ENCODE measurements at regions not wholly inside any gene's neighbourhood (a gene's known extent, or its start where the extent isn't known, plus 50 kb on each side); places are given as distances from the start of the nearest gene placed in this dataset.
"Not testable (repeated sequence)": the region's sequence is repeated elsewhere in the genome, so short reads cannot be mapped to it uniquely, and the experiment has no call there.

DNA sequence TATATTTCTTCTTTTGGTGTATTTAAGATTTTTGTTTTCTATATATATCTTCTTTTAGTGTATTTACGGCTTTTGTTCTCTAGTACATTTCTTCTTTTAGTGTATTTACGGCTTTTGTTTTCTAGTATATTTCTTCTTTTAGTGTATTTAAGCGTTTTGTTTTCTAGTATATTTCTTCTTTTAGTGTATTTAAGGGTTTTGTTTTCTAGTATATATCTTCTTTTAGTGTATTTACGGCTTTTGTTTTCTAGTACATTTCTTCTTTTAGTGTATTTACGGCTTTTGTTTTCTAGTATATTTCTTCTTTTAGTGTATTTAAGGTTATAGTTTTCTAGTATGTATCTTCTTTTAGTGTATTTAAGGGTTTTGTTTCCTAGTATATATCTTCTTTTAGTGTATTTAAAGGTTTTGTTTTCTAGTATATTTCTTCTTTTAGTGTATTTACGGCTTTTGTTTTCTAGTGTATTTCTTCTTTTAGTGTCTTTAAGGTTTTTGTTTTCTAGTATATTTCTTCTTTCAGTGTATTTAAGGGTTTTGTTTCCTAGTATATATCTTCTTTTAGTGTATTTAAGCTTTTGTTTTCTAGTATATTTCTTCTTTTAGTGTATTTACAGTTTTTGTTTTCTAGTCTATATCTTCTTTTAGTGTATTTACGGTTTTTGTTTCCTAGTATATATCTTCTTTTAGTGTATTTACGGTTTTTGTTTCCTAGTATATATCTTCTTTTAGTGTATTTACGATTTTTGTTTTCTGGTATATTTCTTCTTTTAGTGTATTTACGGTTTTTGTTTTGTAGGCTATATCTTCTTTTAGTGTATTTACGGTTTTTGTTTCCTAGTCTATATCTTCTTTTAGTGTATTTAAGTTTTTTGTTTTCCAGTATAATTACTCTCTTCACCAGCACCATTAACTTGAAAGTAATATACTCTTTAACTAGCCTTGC lies 249.4 kb downstream of the SHOX start:
- DNase-seq = not testable (repeated sequence)

DNA sequence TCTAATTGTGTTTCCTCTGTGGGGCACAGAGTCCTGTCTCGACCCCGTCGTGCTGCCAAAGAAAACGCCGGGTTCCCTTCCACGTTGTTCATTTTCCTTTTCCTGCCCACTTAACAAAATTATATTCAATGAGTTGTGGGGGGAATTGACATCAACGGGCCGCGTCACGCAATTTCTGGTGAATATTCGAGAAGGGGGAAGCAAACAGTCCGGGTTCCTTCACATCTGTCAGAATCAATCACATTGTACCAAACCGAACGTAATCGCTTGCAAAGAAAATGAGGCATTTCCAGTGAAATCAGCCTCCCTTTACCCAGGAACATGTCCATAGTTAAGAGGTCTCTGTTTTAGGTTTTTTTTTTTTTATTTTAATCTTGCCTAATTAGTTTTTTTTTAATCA lies 243.5 kb downstream of the SHOX start:
- DNase-seq = no peak

DNA sequence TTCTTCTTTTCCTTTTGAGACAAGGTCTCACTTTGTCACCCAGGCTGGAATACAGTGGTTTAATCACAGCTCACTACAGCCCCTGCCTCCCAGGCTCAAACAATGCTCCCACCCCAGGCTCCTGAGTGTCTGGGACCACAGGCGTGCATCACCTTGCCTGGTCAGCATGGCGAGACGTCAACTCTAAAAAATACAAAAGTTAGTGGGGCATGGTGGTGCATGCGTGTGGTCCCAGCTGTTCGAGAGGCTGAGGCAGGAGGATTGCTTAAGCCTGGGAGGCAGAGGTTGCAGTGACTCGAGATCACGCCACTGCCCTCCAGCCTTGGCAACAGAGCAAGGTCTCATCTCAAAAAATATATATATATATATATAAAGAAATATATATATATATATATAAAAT lies 242.4 kb downstream of the SHOX start:
- DNase-seq = no peak

DNA sequence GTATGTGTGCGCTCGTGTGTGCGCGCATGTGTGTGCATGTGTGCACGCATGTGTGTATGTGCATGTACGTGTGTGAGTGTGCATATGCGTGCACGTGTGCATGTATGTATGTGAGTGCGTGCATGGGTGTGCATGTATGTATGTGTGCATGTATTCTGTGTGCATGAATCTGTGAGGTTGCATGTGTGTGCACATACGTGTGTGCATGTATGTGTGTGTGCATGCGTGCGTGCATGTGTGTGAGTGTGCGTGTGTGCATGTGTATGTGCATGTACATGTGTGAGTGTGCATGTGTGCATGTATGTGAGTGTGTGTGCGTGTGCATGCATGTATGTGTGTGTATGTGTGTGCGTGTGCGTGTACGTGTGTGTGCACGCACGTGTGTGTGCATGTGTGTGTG lies 241.5 kb downstream of the SHOX start:
- no peak for DNase-seq

DNA sequence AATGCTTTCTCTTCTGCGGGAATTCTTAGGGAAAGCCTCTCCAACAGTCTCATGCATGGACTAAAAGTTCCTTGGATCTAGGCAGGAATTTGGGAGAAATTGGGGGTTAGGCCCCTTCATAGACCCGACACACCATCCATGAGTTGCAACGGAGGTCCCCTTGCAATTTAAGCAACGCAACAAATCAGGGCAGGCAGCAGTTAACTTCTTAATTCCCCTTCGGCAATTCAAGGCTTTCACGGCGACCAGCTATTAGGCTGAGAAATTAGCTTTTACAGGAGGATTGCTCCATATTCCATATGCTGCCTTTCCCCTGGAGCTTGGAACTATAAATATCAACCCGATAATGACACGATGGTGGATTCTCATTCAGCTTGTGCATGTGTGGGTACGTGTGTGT lies 241.0 kb downstream of the SHOX start:
- DNase-seq = no peak

DNA sequence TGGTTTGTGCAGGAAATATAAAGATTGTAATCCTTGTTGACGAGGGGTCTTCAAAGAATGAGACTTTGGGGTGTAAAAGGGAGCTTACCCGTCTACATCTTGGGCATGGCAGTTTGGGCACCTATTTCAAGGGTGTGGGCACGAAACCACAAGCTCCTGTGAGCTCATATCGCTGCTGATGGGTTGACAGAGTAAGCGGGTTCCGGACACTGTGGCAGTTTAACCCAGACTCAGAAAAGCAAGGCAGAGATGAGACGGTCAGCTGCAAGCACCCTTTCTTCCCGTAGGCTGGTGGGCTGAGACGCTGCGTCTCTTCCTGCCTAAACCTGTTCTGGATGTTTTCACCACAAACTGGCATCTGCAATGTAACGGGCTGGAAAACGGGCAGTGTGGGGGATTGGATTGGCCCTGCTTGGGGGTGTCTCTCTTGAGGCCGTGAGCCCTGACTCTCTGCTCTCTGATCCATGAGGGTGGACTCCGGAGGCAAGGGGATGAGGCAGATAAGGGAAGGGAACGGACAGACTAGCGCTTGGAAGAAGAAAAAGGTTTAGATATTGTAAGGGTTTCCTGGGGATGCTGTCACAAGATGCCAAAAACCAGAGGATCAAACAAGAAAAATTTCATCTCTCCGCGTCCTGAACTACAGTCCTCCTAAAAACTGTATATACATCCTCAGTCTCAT lies 237.5 kb downstream of the SHOX start:
- no peak for DNase-seq

DNA sequence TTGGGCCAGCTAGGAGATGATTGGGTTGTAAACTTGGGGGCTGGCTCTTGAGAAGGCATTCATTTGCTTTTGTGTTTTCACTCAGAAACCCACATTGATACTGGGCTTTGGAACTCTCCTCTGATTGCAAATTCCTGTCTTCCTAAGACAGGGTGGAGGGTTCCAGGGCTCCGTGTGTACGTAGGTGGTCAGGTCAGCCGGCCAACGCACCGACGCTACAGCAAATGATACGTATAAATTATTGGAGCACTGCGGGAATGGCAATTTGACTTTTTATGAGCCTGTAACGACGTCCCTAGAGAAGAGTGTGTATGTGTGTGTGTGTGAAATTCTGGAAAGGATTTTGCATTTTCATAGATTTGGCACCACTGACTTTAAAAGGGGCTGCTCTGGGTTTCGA lies 236.9 kb downstream of the SHOX start:
- DNase-seq = no peak

DNA sequence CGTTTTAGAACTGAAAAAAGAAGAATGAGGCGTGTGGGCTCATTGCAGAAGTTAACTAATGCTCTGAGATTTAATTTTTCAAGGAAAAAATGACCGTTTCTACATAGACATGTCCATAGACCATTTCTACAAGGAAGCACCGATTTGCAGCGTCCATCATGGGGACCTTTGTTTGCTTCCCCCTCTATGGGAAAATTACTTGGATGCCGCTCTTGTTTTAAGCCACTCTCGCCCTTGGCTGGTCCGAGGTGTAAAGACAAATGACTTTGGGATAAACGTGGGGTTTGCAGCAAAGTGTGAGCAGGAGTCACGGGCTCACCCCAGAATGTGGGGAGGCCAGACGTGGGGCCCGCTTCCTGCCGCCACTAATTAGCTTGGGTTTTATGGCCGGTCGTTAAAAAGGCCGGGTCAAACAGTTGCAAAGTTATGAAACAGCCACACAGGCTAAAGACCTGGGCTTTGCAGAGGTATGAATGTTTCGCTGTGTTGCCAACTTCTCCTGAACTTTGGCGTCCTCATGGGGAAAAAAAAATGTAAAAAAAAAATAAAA lies 235.9 kb downstream of the SHOX start:
- no peak for DNase-seq

DNA sequence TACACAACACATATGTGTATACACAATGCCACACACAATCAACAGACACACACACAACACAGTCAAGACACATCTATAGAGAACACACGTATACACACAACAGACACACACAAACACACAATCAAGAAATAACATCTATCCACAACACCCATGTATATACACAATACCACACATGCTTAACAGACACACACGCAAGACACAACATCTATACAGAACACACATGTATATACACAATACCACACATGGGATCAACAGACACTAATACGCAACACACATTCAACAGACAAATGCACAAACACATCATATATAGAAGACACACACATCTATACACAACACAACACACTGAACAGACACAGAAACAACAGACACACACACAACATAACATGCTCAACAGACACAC lies 234.8 kb downstream of the SHOX start:
- DNase-seq = no peak

DNA sequence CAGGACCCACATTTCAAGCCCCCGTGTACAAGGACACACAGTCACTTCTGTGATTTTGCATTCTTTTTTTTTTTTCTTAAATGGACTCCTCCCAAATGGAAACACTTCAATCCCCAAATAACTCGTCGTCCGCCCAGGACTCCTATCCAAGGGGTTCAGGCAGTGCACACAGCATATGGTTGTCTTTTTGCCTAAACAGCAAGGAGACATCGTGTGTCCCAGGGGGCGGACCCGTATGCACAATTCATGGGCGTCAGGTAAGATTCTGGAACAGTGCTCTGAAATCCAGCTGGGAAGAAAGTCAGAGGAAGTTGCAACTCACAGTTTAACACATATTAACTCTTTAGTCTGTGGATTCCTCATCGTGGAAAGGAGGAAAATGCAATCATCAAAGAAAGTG lies 231.3 kb downstream of the SHOX start:
- no peak for DNase-seq

DNA sequence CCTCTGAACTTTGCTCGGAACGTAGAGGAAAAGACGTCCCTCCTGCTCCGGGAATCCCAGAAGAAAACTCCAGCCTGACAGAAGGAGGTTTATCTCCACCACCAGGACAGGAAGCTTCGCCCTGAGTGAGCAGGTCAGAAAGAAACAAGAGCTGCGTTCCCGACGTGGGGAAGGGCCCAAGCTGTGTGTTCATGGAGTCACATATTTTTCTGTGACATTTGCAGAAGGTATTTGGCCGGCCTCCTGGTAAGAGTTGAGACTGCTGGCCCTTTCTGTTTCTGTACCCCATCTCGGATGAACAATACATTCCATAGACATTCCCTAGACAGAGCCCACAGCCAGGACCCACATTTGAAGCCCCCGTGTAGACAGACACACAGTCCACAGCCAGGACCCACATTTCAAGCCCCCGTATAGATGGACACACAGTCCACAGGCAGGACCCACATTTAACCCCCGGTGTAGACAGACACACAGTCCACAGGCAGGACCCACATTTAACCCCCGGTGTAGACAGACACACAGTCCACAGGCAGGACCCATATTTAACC lies 230.8 kb downstream of the SHOX start:
- DNase-seq = no peak

DNA sequence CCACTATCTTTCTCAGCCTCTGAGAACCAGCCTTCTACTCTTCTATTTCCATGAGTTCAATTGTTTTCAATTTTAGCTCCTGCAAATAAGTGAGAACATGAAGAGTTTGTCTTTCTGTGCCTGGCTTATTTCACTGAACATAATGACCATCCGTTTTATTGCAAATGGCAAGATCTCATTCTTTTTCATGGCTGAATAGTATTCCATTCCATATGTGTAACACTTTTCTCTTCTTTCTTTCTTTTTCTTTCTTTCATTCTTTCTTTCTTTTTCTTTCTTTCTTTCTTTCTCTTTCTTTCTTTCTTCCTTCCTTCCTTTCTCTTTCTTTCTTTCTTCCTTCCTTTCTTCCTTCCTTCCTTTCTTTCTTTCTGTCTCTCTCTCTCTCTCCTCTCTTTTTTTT lies 228.7 kb downstream of the SHOX start:
- DNase-seq = no peak

DNA sequence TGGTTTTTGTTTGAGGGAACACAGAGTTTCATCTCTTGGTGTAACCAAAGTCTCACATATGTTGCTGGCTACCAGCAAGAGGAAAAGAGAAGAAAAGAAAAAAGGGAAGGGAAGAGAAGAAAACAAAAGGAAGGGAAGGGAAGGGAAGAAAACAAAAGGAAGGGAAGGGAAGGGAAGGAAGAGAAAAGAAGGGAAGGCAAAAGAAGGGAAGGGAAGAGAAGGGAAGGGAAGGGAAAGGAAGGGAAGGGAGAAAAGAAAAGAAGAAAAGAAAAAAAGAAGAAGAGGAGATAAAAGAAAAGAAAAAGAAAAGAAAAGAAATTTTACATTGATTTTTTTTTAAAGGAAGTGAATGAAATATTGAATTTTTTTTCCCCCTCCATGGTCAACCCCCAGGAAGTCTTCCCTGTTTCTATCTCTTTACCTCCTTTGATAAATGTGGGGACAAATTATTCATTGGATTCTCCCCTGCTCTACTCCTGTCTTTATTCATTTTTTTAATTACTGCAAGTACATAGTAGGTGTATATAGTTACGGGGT lies 228.0 kb downstream of the SHOX start:
- no peak for DNase-seq

DNA sequence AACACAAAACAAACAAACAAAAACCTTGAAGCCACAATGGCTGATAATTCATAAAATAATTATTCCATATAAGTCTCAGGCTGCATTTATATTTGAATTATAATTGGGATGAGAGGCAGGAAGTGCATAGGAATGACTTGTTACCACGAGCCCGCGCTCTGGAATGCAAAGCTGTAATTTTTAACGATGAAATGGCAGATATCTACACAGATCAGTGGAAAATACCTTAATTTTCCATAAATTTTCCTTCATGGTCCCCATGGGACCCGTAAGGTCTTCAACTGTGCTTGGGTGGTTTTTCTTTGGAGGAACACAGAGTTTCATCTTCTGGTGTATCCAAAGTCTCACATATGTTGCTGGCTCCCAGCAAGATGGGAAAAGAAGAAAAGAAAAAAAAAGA lies 226.8 kb downstream of the SHOX start:
- no peak for DNase-seq

DNA sequence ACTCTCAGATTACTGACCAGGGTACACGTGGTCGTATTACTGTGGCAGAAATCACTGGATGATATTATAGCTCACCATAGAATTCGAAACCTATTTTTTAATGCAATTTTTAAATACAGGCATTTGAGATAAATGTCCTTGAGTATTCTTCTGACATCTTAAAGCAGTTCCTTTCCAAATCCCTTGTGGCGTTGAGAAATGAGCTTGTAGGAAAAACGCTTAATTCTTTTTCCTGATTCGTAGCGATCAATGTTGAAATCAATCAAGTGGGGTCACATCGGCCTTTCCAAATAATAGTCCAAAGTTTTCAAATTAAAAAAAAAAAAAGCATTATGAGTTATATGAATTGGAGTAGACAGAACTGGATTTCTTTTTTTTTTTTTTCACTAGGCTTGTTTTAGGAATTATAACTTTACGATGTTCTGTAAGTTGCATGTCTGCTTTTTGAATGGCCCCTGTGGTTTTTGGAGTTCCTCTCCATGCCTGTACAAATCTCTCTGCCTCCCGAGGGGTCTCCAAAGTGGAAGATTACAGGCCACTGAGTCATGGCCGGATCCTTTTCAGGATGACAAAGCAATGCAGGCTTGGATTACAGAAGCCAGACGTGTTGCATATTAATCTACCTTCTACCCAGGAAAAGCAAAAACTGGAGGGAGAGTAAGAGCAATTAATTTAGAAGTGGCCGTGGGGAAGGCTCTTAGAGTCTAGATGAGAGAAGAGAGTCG lies 226.1 kb downstream of the SHOX start:
- DNase-seq = no peak

DNA sequence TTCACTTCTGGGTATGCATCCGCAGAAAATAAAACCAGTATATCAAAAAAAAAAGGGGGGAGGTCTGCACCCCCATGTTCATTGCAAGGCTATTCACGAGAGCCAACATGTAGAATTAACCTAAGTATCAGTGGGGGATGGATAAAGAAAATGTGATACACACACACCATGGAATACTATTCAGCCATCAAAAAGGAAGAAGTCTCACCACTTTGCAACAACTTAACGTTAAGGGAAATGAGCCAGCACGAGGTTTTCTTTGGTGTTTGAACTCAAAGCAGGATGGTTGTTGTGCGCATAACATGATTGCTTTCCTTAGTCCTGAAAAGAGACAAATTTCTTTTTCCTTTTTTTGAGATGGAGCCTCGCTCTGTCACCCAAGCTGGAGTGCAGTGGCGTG lies 222.7 kb downstream of the SHOX start:
- DNase-seq = no peak

DNA sequence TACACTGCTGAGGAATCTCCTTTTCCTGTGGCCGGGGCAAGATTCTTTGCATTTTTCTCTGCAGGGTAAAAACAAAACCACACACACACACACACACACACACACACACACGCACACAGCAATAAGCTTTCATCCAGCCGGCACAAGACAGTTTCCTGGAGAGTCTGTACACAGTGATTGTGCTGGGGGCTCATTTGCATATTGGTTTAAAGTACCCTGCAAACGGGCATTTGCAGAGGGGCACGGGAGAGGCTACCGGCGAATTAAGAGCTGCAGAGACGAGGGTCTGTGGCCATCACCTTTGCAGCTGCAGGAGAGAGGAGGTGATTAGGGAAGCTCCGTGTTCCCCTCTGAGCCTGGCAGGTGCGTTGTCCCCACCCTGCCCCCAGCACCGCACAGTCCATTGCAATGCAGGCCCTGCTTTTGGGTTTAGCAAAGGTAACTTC lies 219.9 kb downstream of the SHOX start:
- no peak for DNase-seq

DNA sequence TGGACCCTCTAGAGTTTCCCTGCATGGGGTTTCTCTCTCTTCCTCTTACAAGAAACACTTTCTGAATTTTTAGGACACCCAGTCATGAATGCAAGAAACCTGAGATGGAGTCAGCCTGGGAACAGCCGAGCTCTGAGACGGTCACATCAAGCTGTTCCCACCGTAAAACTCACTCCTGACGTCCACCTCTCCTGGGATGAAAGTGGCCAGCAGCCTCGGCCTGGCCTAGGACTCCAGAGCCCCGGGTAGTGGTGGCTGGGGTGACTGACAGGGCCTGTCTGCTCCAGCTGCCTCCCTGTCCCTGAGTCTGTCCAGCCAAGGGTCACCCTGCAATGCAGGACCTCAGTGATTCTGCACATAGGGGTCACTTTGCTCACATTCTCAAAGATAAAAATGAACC lies 217.8 kb downstream of the SHOX start:
- no peak for DNase-seq

DNA sequence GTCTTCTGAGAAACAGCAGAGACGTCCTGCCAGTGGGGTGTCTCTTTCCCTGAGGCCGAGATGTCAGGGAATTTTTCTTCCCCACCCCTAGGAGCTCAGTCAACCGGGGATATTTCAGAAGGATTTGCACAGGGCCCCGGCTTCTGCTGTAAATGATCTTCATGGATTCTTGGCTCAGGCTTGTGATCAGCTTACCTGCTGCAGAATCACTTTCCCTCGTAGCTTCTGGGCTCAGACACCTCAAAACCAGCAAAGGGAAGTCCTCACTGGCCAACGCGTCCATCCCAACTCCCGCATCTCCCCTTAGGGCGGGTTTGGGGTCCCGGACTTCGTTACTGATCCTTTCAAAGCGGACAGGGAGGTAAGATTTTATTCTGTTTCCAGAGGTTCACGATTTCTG lies 212.7 kb downstream of the SHOX start:
- no peak for DNase-seq

DNA sequence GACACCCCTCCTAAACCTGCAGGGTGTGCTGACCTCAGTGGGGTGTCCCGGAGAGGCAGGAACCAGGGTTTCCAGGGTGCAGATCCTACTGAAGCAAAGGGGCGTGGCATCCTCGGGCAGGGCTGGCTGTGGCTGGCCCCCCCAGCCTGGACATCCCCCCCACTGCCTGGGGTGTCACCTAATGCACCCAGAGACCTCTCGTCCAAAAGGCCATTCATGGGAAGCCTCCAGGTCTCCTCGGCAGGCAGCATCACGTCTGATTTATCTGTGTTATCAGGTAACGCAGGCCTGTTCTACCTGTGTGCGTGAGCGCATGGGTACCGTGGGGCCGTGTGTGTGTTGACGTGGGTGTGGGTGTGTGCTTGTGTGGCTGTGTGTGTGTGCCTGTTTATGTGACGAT lies 210.0 kb downstream of the SHOX start:
- DNase-seq = no peak

DNA sequence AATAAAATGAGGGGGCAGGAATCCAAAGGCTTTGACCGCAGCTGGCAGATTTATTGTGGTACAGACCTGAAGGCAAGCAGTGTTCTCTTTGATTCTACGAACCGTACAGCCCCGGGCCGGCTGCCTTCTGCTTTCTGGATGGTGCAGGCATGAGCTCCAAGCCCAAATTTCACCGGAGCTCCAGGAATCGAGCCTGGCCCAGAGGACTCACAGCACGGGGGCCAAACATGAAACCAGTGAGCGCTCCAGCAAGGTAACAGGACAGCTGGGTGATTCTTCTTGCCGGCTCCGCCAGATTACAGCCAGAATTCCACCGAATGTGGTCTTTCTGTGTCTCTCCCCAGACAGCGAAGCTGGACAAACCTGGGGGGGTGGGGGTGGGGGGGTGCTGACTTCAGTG lies 208.1 kb downstream of the SHOX start:
- not testable (repeated sequence) for DNase-seq

DNA sequence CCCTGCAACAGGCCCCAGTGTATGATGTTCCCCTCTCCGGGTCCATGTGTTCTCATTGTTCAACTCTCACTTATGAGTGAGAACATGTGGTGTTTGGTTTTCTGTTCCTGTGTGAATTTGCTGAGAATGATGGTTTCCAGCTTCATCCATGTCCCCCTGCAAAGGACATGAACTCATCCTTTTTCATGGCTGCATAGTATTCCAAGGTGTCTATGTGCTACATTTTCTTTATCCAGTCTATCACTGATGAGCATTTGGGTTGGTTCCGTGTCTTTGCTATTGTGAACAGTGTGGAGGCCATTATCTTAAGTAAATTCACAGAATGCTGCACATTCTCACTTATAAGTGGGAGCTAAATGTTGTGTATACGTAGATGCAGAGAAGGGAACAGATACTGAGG lies 205.3 kb downstream of the SHOX start:
- not testable (repeated sequence) for DNase-seq

DNA sequence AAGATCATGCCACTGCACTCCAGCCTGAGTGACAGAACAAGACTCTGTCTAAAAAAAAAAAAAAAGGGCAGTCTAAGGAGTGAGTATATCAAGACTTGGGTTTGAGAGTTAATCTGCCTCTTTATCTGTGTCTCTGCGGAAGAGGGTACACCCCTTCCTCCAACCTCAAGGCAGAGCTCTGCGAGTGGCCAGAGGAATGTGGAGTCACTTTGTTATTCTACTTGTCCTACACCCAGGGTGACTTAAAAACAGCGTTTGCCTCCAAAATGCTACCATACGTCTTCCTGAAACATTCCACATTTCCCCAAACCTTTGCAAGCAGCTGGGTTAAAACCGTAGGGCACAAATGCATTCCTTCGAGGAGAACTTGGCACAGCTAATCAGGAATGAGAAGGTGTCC lies 199.9 kb downstream of the SHOX start:
- DNase-seq = no peak
